ENCODE measurements at regions not wholly inside any gene's neighbourhood (a gene's known extent, or its start where the extent isn't known, plus 50 kb on each side); places are given as distances from the start of the nearest gene placed in this dataset.

DNA sequence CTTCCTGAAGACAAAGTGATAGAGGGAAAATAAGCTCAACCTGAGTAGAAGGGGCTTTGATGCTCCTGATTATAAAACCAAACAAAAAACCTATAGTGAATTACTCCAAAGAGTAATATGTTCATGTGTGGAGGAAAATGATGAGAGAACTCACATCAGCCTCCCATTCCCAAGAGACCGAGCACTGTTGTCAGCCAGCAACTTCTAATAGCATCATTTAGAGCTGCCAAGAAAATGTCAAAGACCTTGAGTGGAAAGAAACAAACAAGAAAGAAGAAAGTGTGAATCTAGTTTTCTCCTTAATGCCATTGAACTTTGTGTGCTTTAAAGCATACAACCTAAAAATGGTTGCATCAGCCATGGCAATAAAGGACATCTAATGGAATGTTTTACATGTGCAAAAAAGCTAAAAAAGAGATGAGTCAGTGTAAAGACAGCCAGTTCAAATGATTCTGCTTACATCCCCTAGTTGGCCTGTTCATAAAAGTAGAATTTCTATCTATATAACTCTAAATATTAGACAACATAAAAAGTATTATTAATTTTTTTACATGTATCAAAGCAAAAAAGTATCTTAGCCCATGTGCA lies 1066.2 kb downstream of the TDRD15 start:
- no peak for DNase-seq

- no peak for DNase-seq
These were observed 1070.5 kb downstream of the TDRD15 start for GRCh38 chr2:22194218-22194617.

DNA sequence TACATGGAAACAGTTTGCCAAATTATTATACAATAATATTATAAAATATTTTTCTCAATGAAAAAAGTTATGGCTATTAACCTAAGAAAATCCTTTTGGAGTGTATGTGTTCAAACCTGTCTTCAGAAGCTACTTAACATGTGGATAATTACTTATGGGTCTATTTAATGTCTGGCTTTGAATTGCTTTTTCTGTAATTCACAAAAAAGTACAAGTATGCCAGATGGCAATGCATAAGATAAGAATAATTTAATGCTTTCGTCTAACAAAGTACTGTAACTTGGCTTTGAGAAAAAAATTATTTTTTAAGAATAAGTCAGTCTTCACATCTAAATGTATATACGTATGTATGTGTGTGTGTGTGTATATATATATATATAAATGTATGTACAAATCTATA lies 1073.0 kb downstream of the TDRD15 start:
- no peak for DNase-seq

- DNase-seq = no peak
These were observed 1074.9 kb downstream of the TDRD15 start for GRCh38 chr2:22198381-22199283.

DNA sequence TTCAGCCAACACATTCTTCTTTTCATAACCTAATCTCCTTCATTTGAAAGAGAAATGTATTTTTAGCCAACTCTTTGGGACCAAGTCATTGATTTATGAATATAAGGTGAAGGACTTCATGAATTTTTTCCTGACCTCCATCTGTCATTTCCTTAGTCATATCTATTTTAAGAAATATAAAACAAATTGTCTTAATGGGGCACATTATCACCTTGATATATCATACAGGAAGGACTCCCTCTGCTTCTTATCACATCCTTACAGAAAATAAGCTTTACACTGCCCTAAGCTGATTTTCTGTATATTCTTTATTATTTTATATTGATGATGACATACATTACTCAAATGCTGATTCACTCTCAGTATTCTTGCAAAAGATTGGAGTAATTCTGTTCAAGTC lies 1076.2 kb downstream of the TDRD15 start:
- DNase-seq = no peak

GRCh38 chr2:22209545-22209944 lies 1085.8 kb downstream of the TDRD15 start:
- DNase-seq = no peak

DNA sequence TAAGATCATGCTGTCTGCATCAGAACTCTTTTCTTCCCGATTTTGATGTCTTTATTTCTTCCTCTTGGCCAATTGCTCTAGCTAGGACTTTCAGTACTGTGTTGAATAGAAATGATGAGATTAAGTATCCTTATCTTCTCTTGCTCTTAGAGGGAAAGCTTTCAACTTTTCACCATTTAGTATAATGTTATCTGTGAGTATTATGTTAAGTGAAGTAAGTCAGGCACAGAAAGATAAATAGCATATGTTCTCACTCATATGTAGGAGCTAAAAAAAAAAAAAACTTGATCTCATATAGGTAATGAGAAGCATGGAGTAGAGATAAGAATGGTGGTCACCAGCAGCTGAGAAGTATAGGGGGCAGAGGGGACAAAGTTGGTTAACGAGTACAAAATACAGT lies 1089.5 kb downstream of the TDRD15 start:
- no peak for DNase-seq

GRCh38 chr2:22215517-22215916 lies 1091.7 kb downstream of the TDRD15 start:
- no peak for DNase-seq

DNA sequence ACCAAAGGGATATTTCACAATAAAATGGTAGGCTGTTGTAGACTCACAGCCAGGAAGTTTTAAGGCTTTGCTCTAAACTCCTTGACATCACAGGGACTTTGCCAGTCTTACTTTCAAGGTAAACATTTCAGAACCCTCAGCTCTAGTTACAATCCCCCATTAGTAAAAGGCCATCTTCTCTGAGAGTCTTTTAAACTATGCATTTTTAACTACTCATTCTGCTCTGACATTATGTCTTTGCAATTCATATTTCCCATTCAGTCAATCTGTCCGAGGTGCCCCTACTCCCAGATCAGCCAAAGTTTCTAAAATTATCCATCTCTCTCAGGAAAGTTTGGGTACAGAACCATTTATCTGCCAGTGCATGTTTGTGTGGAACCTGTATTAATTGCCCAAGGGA lies 1094.1 kb downstream of the TDRD15 start:
- no peak for DNase-seq

DNA sequence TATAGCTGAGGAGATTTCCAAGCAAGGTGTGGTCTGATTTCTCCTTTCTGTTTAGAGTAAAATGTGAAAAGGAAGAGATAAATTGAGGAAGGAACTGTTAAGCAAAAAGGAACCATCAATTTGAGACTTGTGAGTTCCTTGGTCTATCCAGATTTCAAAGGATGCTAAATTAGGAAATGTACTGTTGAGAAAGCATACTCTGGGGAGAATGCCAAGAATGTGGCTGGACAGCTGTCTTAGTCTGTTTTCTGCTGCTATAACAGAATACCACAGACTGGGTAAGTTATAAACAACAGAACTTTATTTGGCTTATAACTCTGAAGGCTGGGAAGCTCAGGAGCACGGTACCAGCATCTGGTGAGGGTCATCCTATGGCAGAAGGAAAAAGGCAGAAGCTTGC lies 1097.2 kb downstream of the TDRD15 start:
- DNase-seq = no peak

DNA sequence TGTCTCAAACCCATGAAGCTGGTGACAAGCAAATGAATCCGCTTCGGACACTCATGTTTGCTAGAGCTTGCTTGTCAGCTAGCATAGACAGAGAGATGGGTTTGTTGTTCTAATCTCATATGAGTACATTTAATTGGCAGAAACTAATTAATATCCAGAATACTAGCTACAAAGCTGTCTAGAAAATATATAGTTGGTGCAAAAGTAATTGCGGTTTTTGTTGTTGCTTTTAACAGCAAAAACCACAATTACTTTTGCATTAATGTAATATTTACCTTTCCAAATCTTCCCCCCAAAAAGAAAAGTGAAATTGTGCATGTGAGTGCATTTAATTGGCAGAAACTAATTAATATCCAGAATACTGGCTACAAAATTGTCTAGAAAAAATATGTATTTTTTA lies 1115.2 kb downstream of the TDRD15 start:
- DNase-seq = no peak

DNA sequence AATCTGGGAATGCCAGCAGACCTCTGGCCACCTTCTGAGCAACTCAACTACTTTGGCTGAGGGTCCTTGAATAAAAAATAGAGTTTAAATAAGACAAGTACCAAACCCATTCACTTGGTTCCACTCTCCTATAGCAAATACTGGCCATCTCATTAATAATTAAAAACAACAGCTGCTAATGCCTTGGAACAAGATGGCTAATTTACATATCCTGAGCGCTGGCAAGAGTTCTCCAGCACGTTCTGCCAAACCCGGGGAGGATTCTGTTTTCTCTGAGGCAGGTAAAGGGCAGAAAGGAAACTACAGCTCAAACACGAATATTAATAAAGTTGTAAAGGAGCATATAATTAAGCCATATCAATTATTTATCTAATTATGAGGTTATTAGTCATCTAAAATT lies 1123.7 kb downstream of the TDRD15 start:
- no peak for DNase-seq

GRCh38 chr2:22248851-22249250 lies 1125.1 kb downstream of the TDRD15 start:
- no peak for DNase-seq

GRCh38 chr2:22253171-22253570 lies 1129.4 kb downstream of the TDRD15 start:
- DNase-seq = no peak

GRCh38 chr2:22261165-22261564 lies 1123.8 kb upstream of the KLHL29 start:
- no peak for DNase-seq

GRCh38 chr2:22270341-22270740 lies 1114.6 kb upstream of the KLHL29 start:
- no peak for DNase-seq

- DNase-seq = no peak
These were observed 1111.1 kb upstream of the KLHL29 start for GRCh38 chr2:22273853-22274252.

- DNase-seq = no peak
These were observed 1110.3 kb upstream of the KLHL29 start for GRCh38 chr2:22274661-22275060.

GRCh38 chr2:22276696-22277095 lies 1108.3 kb upstream of the KLHL29 start:
- no peak for DNase-seq

DNA sequence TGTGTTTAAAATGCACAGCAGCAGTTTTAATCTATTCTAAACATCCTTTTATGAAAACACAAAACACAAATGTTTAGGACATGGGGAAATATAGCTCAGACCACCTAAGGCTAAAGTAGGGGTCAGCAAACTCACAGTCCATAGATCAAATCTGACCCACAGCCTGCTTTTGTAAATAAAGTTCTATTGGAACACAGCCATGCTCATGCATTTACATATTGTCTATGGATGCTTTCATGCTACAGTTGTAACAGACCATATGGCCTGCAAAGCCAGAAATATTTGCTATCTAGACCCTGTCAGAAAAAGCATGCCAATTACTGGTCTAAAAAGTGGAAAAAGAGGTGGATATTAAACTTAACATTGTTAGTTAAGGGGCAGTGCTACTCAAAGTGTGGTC lies 1105.4 kb upstream of the KLHL29 start:
- no peak for DNase-seq

GRCh38 chr2:22281033-22281432 lies 1103.9 kb upstream of the KLHL29 start:
- no peak for DNase-seq

GRCh38 chr2:22282220-22282619 lies 1102.8 kb upstream of the KLHL29 start:
- no peak for DNase-seq

DNA sequence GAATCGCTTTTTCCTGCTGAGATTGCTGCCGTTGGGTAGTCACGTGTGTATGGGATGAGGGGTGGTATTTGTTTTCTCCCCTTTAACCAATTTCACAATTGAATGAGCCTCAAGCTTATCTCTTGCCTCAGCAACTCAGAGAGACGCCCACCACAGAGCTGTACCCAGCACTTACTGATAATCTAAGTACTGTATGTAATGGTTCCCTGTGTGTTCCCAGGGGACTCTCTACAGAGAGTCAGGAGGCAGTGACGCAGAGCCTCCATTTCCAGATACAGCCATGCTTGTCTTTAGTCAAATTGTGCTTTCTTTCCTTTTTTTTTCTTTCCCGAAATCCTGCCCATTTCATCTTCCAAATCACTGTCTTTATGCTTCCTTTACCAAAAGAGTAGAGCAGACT lies 1102.1 kb upstream of the KLHL29 start:
- no peak for DNase-seq

- DNase-seq = no peak
These were observed 1101.5 kb upstream of the KLHL29 start for GRCh38 chr2:22283436-22283835.

DNA sequence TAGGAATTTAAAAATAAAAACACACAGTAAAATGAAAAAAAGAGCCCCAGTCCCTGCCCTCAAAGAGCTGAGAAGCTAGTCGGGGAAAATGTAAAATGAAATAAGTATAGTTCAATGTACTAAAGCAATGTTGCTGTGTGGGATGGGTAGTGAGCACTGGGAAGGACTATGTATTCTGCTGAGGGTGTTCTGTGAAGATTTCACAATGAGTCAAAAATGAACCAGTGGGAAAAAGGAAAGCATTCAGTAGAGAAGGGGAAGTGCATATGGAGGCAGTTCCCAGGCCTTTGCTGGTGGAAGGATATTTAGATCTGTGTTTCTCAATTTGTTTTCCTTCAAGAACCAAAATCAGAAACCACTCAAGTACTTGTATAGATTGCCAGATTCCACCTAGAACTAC lies 1094.7 kb upstream of the KLHL29 start:
- DNase-seq = no peak
